Right lobe of liver (tissue), 4 donors: ENCODE measurements at regions not wholly inside any gene's neighbourhood (a gene's known extent, or its start where the extent isn't known, plus 50 kb on each side); places are given as distances from the start of the nearest gene placed in this dataset.

ENCODE experiments used
- POLR2A ChIP-seq: fragments of 450-650 bp; IDR thresholded peaks from one replicate; pipeline ENCODE4 v1.6.1; 2017; ENCODE audit warnings: antibody characterized with exemption, mild to moderate bottlenecking
- TF ChIP-seq, protein P1 (sequence below), 4 donors: fragments of 200-600 bp in 3 of 4; fragments of 450-650 bp in 1 of 4; IDR thresholded peaks; one replicate each; pipeline versions ENCODE4 v1.5.1 to v1.8.0; 2016 to 2022; ENCODE audit warnings: antibody characterized with exemption in 4 of 4, mild to moderate bottlenecking in 2 of 4
- donor health status: DM: no; HTN: no; CAD: no.
- donor health status: DM: no; HTN: no; CAD: no.
- donor health status: DM: no; HTN: yes; CAD: no.

DNA sequence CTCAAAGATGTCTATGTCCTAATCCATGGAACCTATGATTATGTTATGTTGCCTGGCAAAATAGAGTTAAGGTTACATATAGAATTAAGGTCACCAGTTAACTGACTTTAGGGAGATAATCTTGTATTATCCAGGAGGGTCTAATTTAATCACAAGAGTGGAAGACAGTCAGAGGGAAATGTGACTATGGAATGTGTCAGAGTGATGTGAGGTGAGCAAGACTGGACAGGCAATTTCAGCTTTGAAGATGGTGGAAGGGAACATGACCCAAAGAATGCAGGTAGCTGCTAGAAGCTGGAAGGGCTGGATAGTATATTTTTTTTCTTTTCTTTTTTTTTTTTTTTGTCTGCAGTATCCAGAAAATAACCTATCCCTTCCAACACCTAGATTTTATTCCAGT is 241.7 kb upstream of the NEGR1 start:
- TF ChIP-seq, protein P1, sequence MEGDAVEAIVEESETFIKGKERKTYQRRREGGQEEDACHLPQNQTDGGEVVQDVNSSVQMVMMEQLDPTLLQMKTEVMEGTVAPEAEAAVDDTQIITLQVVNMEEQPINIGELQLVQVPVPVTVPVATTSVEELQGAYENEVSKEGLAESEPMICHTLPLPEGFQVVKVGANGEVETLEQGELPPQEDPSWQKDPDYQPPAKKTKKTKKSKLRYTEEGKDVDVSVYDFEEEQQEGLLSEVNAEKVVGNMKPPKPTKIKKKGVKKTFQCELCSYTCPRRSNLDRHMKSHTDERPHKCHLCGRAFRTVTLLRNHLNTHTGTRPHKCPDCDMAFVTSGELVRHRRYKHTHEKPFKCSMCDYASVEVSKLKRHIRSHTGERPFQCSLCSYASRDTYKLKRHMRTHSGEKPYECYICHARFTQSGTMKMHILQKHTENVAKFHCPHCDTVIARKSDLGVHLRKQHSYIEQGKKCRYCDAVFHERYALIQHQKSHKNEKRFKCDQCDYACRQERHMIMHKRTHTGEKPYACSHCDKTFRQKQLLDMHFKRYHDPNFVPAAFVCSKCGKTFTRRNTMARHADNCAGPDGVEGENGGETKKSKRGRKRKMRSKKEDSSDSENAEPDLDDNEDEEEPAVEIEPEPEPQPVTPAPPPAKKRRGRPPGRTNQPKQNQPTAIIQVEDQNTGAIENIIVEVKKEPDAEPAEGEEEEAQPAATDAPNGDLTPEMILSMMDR (IDR thresholded peaks at IDR 0.05), result no peak
- no peak for TF ChIP-seq POLR2A
